Suprapubic skin (tissue), 3 donors: ENCODE measurements at regions not wholly inside any gene's neighbourhood (a gene's known extent, or its start where the extent isn't known, plus 50 kb on each side); places are given as distances from the start of the nearest gene placed in this dataset.

ENCODE experiments used
- POLR2A ChIP-seq, 2 donors: fragments of 450-650 bp; IDR thresholded peaks; one replicate each; pipeline ENCODE4 v1.6.1; 2017; ENCODE audit warnings: antibody characterized with exemption in 2 of 2, mild to moderate bottlenecking in 2 of 2, moderate library complexity in 2 of 2
- TF ChIP-seq, protein P1 (sequence below), 2 donors: fragments of 200-600 bp in 1 of 2; fragments of 450-650 bp in 1 of 2; sonication (generic) in 1 of 2; IDR thresholded peaks; one replicate each; pipeline ENCODE4 v1.5.1; 2016 to 2019; ENCODE audit warnings: antibody characterized with exemption in 2 of 2, mild to moderate bottlenecking in 1 of 2, moderate library complexity in 1 of 2

DNA sequence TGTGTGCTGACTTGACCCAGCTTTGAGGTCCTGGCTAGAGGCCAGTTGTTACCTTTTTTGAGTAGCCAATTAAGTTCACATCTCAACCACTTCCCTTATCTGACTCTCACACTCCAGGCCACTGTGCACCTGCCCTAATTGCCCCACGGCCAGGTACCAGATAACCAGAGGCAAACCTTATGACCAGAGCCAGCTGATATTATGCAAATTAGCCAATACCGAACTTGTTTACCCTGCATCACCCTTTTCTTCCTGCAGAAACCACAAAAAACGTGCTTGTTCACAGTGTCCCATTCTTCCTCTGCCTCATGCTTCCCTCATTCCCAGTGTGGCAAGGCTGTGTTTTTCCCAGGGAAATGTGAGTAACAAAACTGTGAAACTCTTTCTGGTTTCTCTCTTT is 89.3 kb downstream of the HTR1B start:
- TF ChIP-seq POLR2A (IDR thresholded peaks at IDR 0.05), result no peak
- TF ChIP-seq, protein P1, sequence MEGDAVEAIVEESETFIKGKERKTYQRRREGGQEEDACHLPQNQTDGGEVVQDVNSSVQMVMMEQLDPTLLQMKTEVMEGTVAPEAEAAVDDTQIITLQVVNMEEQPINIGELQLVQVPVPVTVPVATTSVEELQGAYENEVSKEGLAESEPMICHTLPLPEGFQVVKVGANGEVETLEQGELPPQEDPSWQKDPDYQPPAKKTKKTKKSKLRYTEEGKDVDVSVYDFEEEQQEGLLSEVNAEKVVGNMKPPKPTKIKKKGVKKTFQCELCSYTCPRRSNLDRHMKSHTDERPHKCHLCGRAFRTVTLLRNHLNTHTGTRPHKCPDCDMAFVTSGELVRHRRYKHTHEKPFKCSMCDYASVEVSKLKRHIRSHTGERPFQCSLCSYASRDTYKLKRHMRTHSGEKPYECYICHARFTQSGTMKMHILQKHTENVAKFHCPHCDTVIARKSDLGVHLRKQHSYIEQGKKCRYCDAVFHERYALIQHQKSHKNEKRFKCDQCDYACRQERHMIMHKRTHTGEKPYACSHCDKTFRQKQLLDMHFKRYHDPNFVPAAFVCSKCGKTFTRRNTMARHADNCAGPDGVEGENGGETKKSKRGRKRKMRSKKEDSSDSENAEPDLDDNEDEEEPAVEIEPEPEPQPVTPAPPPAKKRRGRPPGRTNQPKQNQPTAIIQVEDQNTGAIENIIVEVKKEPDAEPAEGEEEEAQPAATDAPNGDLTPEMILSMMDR (IDR thresholded peaks at IDR 0.05), result no peak
